AG04449 (cell line): ENCODE measurements at regions not wholly inside any gene's neighbourhood (a gene's known extent, or its start where the extent isn't known, plus 50 kb on each side); places are given as distances from the start of the nearest gene placed in this dataset.
A peak's percentile ranks its signal among the peaks of the same experiment; 100 is the strongest.

Experiments
- CTCF ChIA-PET: fragments of 350-600 bp; formaldehyde crosslinking; extraction: SDS; loops from one replicate; lab custom pipeline; 2021; ENCODE audit warnings: antibody characterized with exemption; lab: Yijun Ruan, JAX
- POLR2A ChIA-PET: fragments of 400-600, 350-600 bp; formaldehyde crosslinking; extraction: SDS; loops from one replicate; lab custom pipeline; 2020; ENCODE audit warnings: antibody characterized with exemption, inconsistent platforms; lab: Yijun Ruan, JAX
- DNase-seq: peaks from one replicate; pipeline ENCODE4 v3.0.0-alpha.2; 2010; ENCODE audit warnings: low read depth, low spot score
- H3K4me3 ChIP-seq: 2 replicates; pipeline ENCODE4 v1.5.1; 2011; ENCODE audit warnings: low read depth, mild to moderate bottlenecking, control low read depth, low read length
- CTCF ChIP-seq: IDR thresholded peaks from one replicate; pipeline ENCODE4 v1.5.1; 2011; ENCODE audit warnings: mild to moderate bottlenecking, moderate library complexity, low read length, control low read depth, inconsistent platforms; ENCODE audit not compliant: insufficient read depth; ENCODE audit errors: missing control alignments

DNA sequence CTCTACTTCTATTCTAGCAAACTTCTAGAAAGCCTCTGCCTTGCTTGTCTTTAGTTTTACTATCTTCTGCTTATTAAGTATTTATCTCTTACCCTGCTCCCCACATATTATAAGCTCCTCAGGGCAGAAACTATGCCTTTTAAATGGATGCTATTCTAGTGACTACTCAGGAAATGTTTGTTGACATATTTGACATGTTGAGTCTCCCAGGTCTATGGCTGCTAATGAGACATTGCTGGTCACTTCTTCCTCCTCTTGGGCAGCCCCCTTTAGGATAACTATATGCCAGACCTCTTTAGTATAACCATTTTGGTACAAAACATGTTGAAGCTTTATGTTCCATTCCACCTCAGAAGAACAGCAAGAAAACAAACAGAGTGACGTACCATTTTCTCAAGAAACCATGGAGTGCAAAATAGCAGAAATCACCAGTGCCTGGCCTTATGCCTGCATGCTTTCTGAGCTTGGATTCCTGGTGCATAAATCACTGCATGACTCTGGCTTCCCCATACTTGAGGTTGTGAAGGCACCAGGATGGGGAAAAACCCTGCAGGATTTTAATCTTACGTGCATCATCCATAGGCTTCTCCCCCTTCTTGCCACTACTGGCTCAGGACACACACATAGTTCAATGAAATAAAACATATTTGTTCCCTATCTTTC lies 202.6 kb downstream of the TMX1 start:
- ChIA-PET POLR2A (interaction anchor here (0.6 to 2.5 kb wide), 11 partner anchors 9 to 208 kb away, joined by 3 to 10 read pairs (median 3); no protein-coding TSS in a partner anchor), CTCF (interaction anchor here (0.7 to 1.8 kb wide), 7 partner anchors 7 to 210 kb away, joined by 3 to 6 read pairs (median 3); partner anchors contain the start of gene FRMD6)
- TF ChIP-seq CTCF: no peak
- peak; percentile 94 for DNase-seq
- H3K4me3 ChIP-seq: no peak overlapping the region; the same call in 1 of the 2 replicates

DNA sequence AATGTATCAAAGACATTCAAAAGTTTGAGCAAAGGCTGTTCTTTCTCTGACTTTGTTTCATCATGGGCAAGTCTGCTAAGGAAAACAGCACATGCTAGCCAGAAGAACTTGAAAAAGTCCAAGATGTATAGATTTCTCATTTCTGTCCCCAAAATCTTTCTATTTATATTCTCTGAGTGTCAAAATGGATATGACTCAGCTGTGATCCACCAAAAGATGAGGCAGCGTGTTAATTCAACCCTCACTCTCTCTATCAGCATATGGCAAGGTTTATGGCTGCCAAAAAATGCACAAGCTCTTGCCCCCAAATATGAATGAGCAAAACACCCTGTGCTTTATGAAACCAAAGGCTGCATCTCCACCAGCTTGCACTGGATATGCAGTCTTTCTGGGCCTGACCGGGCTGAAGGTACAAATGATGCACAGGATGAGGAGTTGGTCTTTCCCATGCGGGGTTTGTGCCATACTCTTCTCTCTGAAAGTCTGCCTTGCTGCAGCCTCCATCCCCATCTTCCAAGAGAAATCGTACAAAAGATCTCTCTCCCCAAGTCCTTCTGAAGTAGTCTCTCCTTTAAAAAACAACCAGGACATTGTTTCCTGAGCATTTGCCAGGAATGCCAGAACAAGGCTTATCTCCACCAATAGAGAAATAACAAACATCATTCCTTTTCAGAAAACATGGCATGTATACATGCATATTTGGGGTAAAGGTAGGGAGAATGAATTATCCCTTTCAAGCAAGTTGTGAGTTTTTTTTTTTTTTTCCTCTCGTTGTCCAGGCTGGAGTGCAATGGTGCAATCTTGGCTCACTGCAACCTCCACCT lies 203.4 kb downstream of the TMX1 start:
- ChIA-PET POLR2A (interaction anchor here (0.6 to 2.5 kb wide), 9 partner anchors 8 to 160 kb away, joined by 3 to 10 read pairs (median 4); no protein-coding TSS in a partner anchor), CTCF (interaction anchor here (0.7 to 2.3 kb wide), 7 partner anchors 10 to 209 kb away, joined by 3 to 8 read pairs (median 3); partner anchors contain the start of gene FRMD6)
- no peak overlapping the region for H3K4me3 ChIP-seq
- TF ChIP-seq CTCF: no peak
- DNase-seq: no peak

- H3K4me3 ChIP-seq: no peak overlapping the region
- CTCF ChIA-PET: interaction anchor here (0.7 to 2.3 kb wide), 3 partner anchors 35 to 161 kb away, joined by 3 to 8 read pairs (median 4); no protein-coding TSS in a partner anchor
- POLR2A ChIA-PET: no interaction called here
- no peak for DNase-seq
- TF ChIP-seq CTCF: no peak
Observed at GRCh38 chr14:51444353-51445000, 204.4 kb downstream of the TMX1 start.

GRCh38 chr14:51445001-51445390 lies 204.9 kb downstream of the TMX1 start:
- TF ChIP-seq CTCF: no peak
- CTCF ChIA-PET: interaction anchor here (1.1 to 2.3 kb wide), 3 partner anchors 10 to 331 kb away, joined by 3 to 8 read pairs (median 4); no protein-coding TSS in a partner anchor
- H3K4me3 ChIP-seq: no peak overlapping the region
- POLR2A ChIA-PET: no interaction called here
- DNase-seq: no peak

DNA sequence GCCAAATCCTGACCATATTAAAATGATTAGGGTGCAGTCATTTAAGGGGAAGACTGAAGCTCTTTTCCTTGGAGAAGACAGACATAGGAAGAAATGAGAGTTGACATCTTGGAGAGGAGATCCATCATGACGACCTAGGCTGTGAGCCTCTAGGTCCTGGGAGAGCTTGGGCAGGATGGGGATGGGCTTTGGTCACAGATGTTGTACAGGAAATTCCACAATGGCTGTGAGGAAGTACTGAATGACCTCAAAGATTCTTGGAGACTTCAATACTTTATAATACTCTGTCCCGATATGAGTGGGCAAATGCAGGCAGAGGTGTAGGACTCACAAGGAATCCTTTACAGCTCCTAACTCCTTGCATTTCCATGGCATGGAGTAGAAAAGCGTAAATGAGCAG lies 204.9 kb upstream of the FRMD6 start:
- no peak for TF ChIP-seq CTCF
- no peak for DNase-seq
- no peak overlapping the region for H3K4me3 ChIP-seq
- CTCF ChIA-PET: interaction anchor here (0.9 to 2.1 kb wide), 4 partner anchors 11 to 329 kb away, joined by 3 to 5 read pairs (median 4); no protein-coding TSS in a partner anchor
- POLR2A ChIA-PET: no interaction called here
